Upper lobe of left lung (tissue), 6 donors: ENCODE measurements at regions not wholly inside any gene's neighbourhood (a gene's known extent, or its start where the extent isn't known, plus 50 kb on each side); places are given as distances from the start of the nearest gene placed in this dataset.

Source experiments
- ATAC-seq, 2 donors: fragments of 200-7000 bp; cut with Tn5 transposase; one replicate each; pipeline ENCODE4 v1.9.1; 2022; ENCODE audit warnings: mild to moderate bottlenecking in 2 of 2, moderate library complexity in 2 of 2; ENCODE audit not compliant: low FRiP score in 2 of 2
- DNase-seq, 2 donors: peaks; one replicate each; pipeline ENCODE4 v3.0.0-alpha.2; 2019 to 2020
- H3K27ac ChIP-seq, 4 donors: fragments of 200-600 bp; sonication (generic); one replicate each; pipeline ENCODE4 v1.5.1; 2016 to 2019
- H3K27me3 ChIP-seq, 4 donors: fragments of 200-600 bp; sonication (generic); one replicate each; pipeline ENCODE4 v1.5.1; 2017 to 2019
- H3K36me3 ChIP-seq, 4 donors: fragments of 200-600 bp; sonication (generic); one replicate each; pipeline ENCODE4 v1.5.1; 2016 to 2019
- H3K4me1 ChIP-seq, 4 donors: fragments of 200-600 bp; sonication (generic); one replicate each; pipeline ENCODE4 v1.5.1; 2018 to 2019
- H3K4me3 ChIP-seq, 4 donors: fragments of 200-600 bp; sonication (generic); one replicate each; pipeline ENCODE4 v1.5.1; 2017 to 2019; ENCODE audit warnings: mild to moderate bottlenecking in 2 of 4, moderate library complexity in 1 of 4
- H3K9me3 ChIP-seq, 4 donors: fragments of 200-600 bp; sonication (generic); one replicate each; pipeline ENCODE4 v1.5.1; 2018 to 2019
- EP300 ChIP-seq, 4 donors: sonication (generic); formaldehyde crosslinking; IDR thresholded peaks; one replicate each; pipeline ENCODE4 v1.5.1; 2017; ENCODE audit warnings: antibody characterized with exemption in 4 of 4, control low read depth in 2 of 4
- POLR2A ChIP-seq, 4 donors: fragments of 450-650 bp; IDR thresholded peaks; one replicate each; pipeline ENCODE4 v1.5.1; 2016 to 2017; ENCODE audit warnings: antibody characterized with exemption in 4 of 4, mild to moderate bottlenecking in 2 of 4
- POLR2AphosphoS5 ChIP-seq, 2 donors: sonication (generic); formaldehyde crosslinking; IDR thresholded peaks; one replicate each; pipeline ENCODE4 v1.5.1; 2017; ENCODE audit warnings: antibody characterized with exemption in 2 of 2
- WGBS, 2 donors: methylation state at CpG; one replicate each; pipeline ENCODE4 v1.1.5; 2017 to 2018; 5-methylcytosine and 5-hydroxymethylcytosine counted together
- TF ChIP-seq, protein P1 (sequence below), 6 experiments: fragments of 450-650 bp in 4 of 6; fragments of 200-600 bp in 2 of 6; sonication (generic) in 2 of 6; IDR thresholded peaks; one replicate each; pipeline ENCODE4 v1.5.1; 2016 to 2019; ENCODE audit warnings: antibody characterized with exemption in 6 of 6
- donor health status: DM: no; HTN: no; CAD: no; lungs with moderate emphysema.
- donor health status: DM: no; HTN: yes; CAD: no; lungs with severe emphysema.

DNA sequence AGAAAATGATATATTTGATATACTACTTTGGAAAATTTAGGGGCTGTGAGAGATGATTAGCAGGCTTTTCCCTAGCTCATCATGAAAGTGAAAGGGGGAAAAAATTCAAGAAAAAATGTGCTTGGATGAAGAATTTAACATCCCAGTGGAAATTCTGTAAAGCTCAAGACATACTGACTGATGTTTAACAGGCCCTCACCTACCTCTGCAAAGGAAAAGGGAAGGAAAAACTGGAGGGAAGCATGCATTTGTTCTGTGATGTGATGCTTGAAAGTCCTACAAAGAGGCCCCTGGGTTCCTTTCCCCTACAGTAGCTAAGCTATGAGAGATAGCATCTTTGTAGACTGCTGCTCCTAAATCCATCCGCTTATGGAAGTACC is 364.1 kb downstream of the PDGFC start:
- no peak for TF ChIP-seq POLR2A (IDR thresholded peaks at IDR 0.05)
- no peak for TF ChIP-seq EP300 (IDR thresholded peaks at IDR 0.05)
- TF ChIP-seq, protein P1, sequence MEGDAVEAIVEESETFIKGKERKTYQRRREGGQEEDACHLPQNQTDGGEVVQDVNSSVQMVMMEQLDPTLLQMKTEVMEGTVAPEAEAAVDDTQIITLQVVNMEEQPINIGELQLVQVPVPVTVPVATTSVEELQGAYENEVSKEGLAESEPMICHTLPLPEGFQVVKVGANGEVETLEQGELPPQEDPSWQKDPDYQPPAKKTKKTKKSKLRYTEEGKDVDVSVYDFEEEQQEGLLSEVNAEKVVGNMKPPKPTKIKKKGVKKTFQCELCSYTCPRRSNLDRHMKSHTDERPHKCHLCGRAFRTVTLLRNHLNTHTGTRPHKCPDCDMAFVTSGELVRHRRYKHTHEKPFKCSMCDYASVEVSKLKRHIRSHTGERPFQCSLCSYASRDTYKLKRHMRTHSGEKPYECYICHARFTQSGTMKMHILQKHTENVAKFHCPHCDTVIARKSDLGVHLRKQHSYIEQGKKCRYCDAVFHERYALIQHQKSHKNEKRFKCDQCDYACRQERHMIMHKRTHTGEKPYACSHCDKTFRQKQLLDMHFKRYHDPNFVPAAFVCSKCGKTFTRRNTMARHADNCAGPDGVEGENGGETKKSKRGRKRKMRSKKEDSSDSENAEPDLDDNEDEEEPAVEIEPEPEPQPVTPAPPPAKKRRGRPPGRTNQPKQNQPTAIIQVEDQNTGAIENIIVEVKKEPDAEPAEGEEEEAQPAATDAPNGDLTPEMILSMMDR (IDR thresholded peaks at IDR 0.05) = no peak
- no peak for TF ChIP-seq POLR2AphosphoS5 (IDR thresholded peaks at IDR 0.05)
- Histone ChIP-seq H3K4me3 (no peak overlapping the region), H3K9me3 (no peaks in the 10 kb centered on the region), H3K4me1 (no peaks in the 10 kb centered on the region), H3K36me3 (no peaks in the 10 kb centered on the region), H3K27ac (no peak overlapping the region), H3K27me3 (no peaks in the 10 kb centered on the region)
- DNase-seq (no peak), ATAC-seq (no peak)
- 87 to 94% methylated on average over 1 of the region's 1 CpG for WGBS, 2 donors

DNA sequence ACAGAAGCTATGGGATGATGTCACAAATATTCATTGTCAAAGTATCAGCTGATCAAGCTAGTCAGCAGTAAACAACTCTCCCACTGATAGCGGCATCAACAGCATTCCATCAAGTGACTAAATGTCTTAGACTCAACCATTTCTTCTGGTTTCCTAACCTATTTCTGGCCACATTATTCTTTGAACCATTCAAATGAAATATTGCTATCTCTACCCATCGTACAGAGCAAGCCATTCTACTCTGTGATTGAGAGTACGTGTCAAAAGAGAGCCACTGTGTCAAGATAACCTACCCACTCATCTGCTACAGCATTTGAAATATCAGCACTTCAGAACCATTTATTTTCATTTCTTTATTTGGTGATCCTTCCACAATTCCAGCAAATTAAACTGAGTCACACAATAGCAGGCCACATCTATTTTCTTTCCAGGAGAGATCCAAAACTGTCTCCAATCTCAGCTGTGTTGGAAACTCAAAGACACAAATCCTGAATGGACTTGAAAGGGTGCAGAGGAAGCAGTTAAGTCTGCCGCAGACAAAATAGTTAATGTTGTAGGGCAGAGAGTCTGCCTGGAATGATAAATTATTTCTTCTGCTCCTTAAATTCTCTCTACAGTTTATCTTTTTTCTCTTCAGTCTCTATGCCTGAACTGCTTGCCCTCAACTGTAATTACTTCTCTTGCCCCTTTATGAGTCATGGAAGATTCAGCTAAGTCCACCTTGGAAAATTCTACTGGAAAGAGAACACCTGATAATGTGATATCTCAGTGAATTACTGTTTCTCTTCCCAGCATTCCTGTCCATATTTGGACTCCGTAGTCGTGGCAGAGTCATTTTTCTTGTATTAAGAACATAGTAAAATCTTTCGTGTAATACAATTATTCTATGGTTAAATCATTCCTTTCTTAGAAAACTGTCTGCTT is 364.8 kb downstream of the PDGFC start:
- no peaks in the 10 kb centered on the region for H3K9me3 ChIP-seq
- no peak overlapping the region for H3K4me3 ChIP-seq
- H3K4me1 ChIP-seq = no peaks in the 10 kb centered on the region
- no peaks in the 10 kb centered on the region for H3K36me3 ChIP-seq
- no peak for ATAC-seq
- H3K27me3 ChIP-seq = no peaks in the 10 kb centered on the region
- H3K27ac ChIP-seq = no peak overlapping the region
- 75 to 77% methylated on average over 7 of the region's 7 CpGs for WGBS, 2 donors
- DNase-seq = no peak
- TF ChIP-seq EP300 (IDR thresholded peaks at IDR 0.05) (no peak), POLR2A (IDR thresholded peaks at IDR 0.05) (no peak), POLR2AphosphoS5 (IDR thresholded peaks at IDR 0.05) (no peak)
- TF ChIP-seq, protein P1 (IDR thresholded peaks at IDR 0.05) = no peak

DNA sequence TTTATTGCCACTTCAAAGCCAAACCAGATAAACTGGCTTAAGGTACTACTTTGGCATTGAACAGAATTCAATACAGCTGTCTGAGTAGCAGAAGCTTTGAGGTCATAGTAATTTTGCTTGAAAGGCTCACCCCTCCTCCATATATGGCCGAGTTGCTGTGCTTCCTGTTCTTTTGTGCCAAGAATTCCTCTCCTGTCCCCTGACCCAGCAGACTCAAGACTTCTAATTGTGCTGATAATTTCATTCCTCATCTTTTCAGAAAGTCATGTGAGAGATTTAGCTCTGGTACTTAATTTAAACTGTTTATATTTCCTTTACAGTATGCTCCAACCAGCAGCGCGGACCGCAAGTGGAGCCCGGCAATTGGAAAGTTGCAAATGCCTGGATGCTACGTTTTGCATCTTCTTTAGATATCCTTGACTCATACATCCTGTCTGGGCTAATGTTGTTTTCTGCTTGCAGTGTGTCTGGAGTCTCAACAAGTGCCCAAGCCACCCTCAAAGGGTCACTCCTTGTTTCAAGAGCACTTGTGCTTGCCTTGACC is 373.4 kb downstream of the PDGFC start:
- H3K36me3 ChIP-seq = no peaks in the 10 kb centered on the region
- ATAC-seq (peak; percentile 48 to 69), DNase-seq (peak in 1 of 2 donors; percentile 50)
- TF ChIP-seq, protein P1 (IDR thresholded peaks at IDR 0.05) = no peak
- peak in 1 of 2 donors; percentile 10 for TF ChIP-seq POLR2AphosphoS5 (IDR thresholded peaks at IDR 0.05)
- H3K27ac ChIP-seq = no peak overlapping the region
- H3K4me1 ChIP-seq = peaks cover 0 to 10% (median 6%) of the 10 kb centered on the region in 4 donors
- H3K9me3 ChIP-seq = no peaks in the 10 kb centered on the region
- no peak overlapping the region for H3K4me3 ChIP-seq
- WGBS, 2 donors = 30 to 44% methylated on average over 6 of the region's 6 CpGs
- no peaks in the 10 kb centered on the region for H3K27me3 ChIP-seq

DNA sequence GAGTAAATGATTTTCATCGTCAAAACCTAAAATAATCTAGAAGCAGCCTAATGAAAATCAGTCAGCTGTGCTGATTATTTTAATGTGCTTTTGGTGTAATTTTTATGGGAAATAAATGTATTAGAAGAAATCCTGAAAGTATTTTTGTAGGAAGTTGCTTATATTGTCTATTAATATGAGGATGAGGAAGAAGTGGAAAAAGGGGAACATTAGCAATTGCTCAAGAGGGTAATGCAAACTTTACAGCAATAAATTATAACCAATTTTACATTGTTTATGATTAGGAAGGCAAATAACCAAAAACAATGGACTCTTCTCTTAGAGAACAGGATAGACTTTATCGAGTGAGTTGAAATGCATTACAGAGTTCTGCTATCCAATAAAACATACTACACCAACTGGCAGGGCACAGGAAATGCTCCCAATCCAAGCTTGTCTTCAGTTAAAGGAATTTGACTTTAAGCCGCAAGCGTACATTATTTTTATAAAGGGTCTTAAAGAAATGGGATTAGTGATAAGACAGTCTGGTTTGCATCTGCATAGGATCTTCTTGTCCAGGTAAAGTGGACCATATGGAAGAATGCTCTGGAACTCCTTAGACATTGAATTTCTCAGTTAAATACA is 374.8 kb downstream of the PDGFC start:
- WGBS, 2 donors = 79 to 86% methylated on average over 4 of the region's 4 CpGs
- Histone ChIP-seq H3K4me3 (no peak overlapping the region), H3K9me3 (no peaks in the 10 kb centered on the region), H3K4me1 (peaks cover 0 to 10% (median 6%) of the 10 kb centered on the region in 4 donors), H3K27me3 (no peaks in the 10 kb centered on the region), H3K27ac (no peak overlapping the region), H3K36me3 (no peaks in the 10 kb centered on the region)
- ATAC-seq = no peak
- TF ChIP-seq, protein P1 (IDR thresholded peaks at IDR 0.05) = no peak
- no peak for TF ChIP-seq POLR2AphosphoS5 (IDR thresholded peaks at IDR 0.05)
- no peak for TF ChIP-seq POLR2A (IDR thresholded peaks at IDR 0.05)
- TF ChIP-seq EP300 (IDR thresholded peaks at IDR 0.05) = no peak
- no peak for DNase-seq
